Stomach (tissue), 8 donors: ENCODE measurements at regions not wholly inside any gene's neighbourhood (a gene's known extent, or its start where the extent isn't known, plus 50 kb on each side); places are given as distances from the start of the nearest gene placed in this dataset.

Experiments used
- DNase-seq, 2 donors: peaks; one replicate each; pipeline versions ENCODE4 v3.0.0 to v3.0.0-alpha.2; 2013 to 2019
- H3K27ac ChIP-seq, 5 donors: fragments of 200-600 bp in 4 of 5; sonication (generic) in 4 of 5; one replicate each; pipeline ENCODE4 v1.5.1; 2013 to 2019; ENCODE audit warnings: mild to moderate bottlenecking in 1 of 5, moderate library complexity in 1 of 5
- H3K27me3 ChIP-seq, 3 donors: fragments of 200-600 bp; sonication (generic); one replicate each; pipeline ENCODE4 v1.5.1; 2017 to 2019; ENCODE audit warnings: mixed run types in 1 of 3
- H3K36me3 ChIP-seq, 4 donors: fragments of 200-600 bp; sonication (generic); 1 replicate in 3 of 4; 2 replicates in 1 of 4; pipeline ENCODE4 v1.5.1; 2016 to 2019
- H3K4me1 ChIP-seq, 4 donors: fragments of 200-600 bp; sonication (generic); one replicate each; pipeline ENCODE4 v1.5.1; 2016 to 2019
- H3K4me3 ChIP-seq, 4 donors: fragments of 200-600 bp; sonication (generic) in 3 of 4; one replicate each; pipeline ENCODE4 v1.5.1; 2016 to 2019; ENCODE audit warnings: mild to moderate bottlenecking in 1 of 4
- H3K9me3 ChIP-seq, 4 donors: fragments of 200-600 bp; sonication (generic); one replicate each; pipeline ENCODE4 v1.5.1; 2016 to 2019
- EP300 ChIP-seq: sonication (generic); formaldehyde crosslinking; IDR thresholded peaks from one replicate; pipeline ENCODE4 v1.6.1; 2017; ENCODE audit warnings: antibody characterized with exemption
- POLR2A ChIP-seq, 4 donors: fragments of 450-650 bp; IDR thresholded peaks; one replicate each; pipeline ENCODE4 v1.6.1; 2016; ENCODE audit warnings: antibody characterized with exemption in 4 of 4, control low read depth in 2 of 4, mild to moderate bottlenecking in 1 of 4, moderate library complexity in 1 of 4
- POLR2AphosphoS5 ChIP-seq, 3 donors: sonication (generic); formaldehyde crosslinking; IDR thresholded peaks; one replicate each; pipeline ENCODE4 v1.6.1; 2016; ENCODE audit warnings: antibody characterized with exemption in 3 of 3
- WGBS, 5 donors: extraction: QIAGEN DNeasy Blood & Tissue Kit in 3 of 5; methylation state at CpG; one replicate each; pipeline versions ENCODE4 v1.1.5 to v1.1.7; 2013 to 2018; 5-methylcytosine and 5-hydroxymethylcytosine counted together
- intact Hi-C: fragments of 100-400 bp; cut with DNase I; formaldehyde crosslinking; loops from one replicate; pipeline ENCODE4 v1.15.1; 2023; ENCODE audit warnings: low total_unique reads
- TF ChIP-seq, protein P1 (sequence below), 7 experiments: fragments of 450-650 bp in 4 of 7; fragments of 200-600 bp in 3 of 7; sonication (generic) in 3 of 7; IDR thresholded peaks; one replicate each; pipeline ENCODE4 v1.5.1; 2016 to 2019; ENCODE audit warnings: antibody characterized with exemption in 7 of 7, control low read depth in 2 of 7, mild to moderate bottlenecking in 1 of 7
- donor health status: healthy with polysubstance abuse.
- donor health status: Bipolar disorder and iron deficiency.
- donor health status: healthy.

DNA sequence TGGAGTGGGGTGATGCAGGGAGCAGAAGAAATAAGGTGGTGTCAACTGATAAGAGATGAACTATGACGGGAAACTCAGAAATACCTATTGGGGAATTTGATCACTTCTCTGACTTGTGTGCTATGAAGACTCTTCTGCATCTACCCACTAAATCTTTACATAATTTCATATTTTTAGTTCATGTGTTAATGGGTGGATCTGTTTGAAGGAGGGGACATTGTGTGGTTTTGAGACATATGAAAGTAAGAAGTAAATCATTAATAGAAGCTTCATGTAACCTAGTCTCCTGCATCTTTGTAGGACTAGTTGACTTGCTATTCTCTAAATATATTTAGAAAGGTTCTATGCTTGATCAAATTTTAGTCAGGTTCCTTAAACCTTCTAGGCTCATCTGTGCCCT is 86.6 kb upstream of the MEI4 start:
- 83 to 100% (median 94%) methylated on average over 1 of the region's 1 CpG for whole genome bisulfite sequencing, 5 donors
- Histone ChIP-seq H3K4me1 (no peaks in the 10 kb centered on the region), H3K27me3 (no peaks in the 10 kb centered on the region), H3K9me3 (no peaks in the 10 kb centered on the region), H3K4me3 (no peak overlapping the region), H3K36me3 (no peaks in the 10 kb centered on the region), H3K27ac (no peak overlapping the region)
- no peak for DNase-seq
- intact Hi-C loops: no loop called here
- no peak for TF ChIP-seq POLR2AphosphoS5 (IDR thresholded peaks at IDR 0.05)
- no peak for TF ChIP-seq EP300

DNA sequence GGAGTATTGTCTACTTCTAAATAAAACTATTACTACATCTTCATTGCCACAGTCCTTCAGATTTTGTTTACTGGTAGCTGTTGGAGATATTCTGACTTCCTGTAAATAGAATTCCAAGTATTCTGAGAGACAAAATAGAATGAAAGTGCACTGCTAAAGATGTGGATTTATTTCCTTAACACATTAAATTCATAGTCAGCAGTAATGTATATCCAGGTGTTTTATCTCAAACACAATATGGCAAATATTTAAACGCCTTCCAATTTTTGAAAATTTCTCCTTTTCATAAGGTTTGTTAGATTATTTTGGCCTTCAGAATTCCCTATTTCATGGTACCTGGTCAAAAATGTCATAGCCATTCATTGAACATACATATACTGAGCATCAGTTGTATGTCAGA is 84.3 kb upstream of the MEI4 start:
- TF ChIP-seq, protein P1, sequence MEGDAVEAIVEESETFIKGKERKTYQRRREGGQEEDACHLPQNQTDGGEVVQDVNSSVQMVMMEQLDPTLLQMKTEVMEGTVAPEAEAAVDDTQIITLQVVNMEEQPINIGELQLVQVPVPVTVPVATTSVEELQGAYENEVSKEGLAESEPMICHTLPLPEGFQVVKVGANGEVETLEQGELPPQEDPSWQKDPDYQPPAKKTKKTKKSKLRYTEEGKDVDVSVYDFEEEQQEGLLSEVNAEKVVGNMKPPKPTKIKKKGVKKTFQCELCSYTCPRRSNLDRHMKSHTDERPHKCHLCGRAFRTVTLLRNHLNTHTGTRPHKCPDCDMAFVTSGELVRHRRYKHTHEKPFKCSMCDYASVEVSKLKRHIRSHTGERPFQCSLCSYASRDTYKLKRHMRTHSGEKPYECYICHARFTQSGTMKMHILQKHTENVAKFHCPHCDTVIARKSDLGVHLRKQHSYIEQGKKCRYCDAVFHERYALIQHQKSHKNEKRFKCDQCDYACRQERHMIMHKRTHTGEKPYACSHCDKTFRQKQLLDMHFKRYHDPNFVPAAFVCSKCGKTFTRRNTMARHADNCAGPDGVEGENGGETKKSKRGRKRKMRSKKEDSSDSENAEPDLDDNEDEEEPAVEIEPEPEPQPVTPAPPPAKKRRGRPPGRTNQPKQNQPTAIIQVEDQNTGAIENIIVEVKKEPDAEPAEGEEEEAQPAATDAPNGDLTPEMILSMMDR (IDR thresholded peaks at IDR 0.05): no peak
- TF ChIP-seq EP300 (no peak), POLR2A (IDR thresholded peaks at IDR 0.05) (no peak), POLR2AphosphoS5 (IDR thresholded peaks at IDR 0.05) (no peak)
- Histone ChIP-seq H3K4me1 (no peaks in the 10 kb centered on the region), H3K9me3 (no peaks in the 10 kb centered on the region), H3K27ac (no peak overlapping the region), H3K27me3 (no peaks in the 10 kb centered on the region), H3K36me3 (no peaks in the 10 kb centered on the region), H3K4me3 (no peak overlapping the region)
- 58 to 79% (median 69%) methylated on average over 1 of the region's 1 CpG for WGBS, 5 donors
- no peak for DNase-seq
- intact Hi-C loops: no loop called here

DNA sequence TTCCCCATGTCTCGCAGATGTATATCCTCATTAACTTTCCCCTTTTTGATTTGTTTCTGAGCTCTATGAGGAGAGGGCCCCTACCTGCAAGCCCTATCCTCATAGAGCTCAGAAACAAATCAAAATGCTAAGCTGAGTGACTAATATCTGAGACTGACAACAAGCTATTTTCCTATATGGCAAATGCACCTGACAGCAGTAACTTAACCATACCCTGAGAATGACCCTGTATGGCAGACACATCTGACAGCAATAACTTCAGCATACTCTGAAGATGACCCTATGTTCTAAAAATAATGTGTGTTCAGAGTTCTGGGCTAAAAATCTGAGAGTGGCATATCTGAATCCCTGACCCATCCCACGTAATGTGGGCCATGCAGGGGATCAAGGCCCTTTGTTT is 79.0 kb upstream of the MEI4 start:
- no peaks in the 10 kb centered on the region for H3K36me3 ChIP-seq
- no peaks in the 10 kb centered on the region for H3K4me1 ChIP-seq
- 85 to 96% (median 90%) methylated on average over 2 of the region's 2 CpGs for WGBS, 5 donors
- TF ChIP-seq POLR2A (IDR thresholded peaks at IDR 0.05): no peak
- no peak for TF ChIP-seq EP300
- TF ChIP-seq, protein P1 (IDR thresholded peaks at IDR 0.05): no peak
- no peak for TF ChIP-seq POLR2AphosphoS5 (IDR thresholded peaks at IDR 0.05)
- DNase-seq: no peak
- H3K27ac ChIP-seq: no peak overlapping the region
- no peaks in the 10 kb centered on the region for H3K27me3 ChIP-seq
- H3K4me3 ChIP-seq: no peak overlapping the region
- no peaks in the 10 kb centered on the region for H3K9me3 ChIP-seq
- intact Hi-C loops: no loop called here

DNA sequence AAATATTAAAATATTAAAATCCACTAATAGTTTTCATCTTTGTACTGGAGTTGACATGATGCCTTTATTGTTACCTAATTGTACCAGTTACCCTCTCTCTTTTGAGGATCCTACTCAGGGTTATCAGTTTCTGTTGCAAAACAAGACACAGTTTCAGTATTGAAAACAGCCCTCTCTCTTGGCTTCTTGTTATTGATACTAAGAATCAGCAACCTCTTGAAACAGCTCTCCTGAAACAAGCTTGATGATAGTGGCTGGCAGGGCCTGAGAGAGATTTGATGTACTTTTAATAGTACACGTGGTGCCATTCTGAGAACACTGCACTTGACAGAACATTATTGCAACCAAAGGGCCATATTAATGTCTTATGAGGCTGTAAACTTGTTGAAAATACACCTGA is 64.9 kb upstream of the MEI4 start:
- WGBS, 5 donors: 59 to 79% (median 63%) methylated on average over 1 of the region's 1 CpG
- H3K36me3 ChIP-seq: no peaks in the 10 kb centered on the region
- no peaks in the 10 kb centered on the region for H3K9me3 ChIP-seq
- intact Hi-C loops: no loop called here
- no peak for DNase-seq
- H3K4me3 ChIP-seq: no peak overlapping the region
- no peaks in the 10 kb centered on the region for H3K4me1 ChIP-seq
- no peak overlapping the region for H3K27ac ChIP-seq
- TF ChIP-seq EP300: no peak
- no peaks in the 10 kb centered on the region for H3K27me3 ChIP-seq
